NCI-H2107 treated with DMSO at 0.1 percent for 48 hours (cell line): ENCODE measurements at regions not wholly inside any gene's neighbourhood (a gene's known extent, or its start where the extent isn't known, plus 50 kb on each side); places are given as distances from the start of the nearest gene placed in this dataset.

Experiments used
- DNase-seq: peaks from one replicate; lab custom pipeline; 2025; ENCODE audit not compliant: unreplicated experiment; lab: John Stamatoyannopoulos, UW

DNA sequence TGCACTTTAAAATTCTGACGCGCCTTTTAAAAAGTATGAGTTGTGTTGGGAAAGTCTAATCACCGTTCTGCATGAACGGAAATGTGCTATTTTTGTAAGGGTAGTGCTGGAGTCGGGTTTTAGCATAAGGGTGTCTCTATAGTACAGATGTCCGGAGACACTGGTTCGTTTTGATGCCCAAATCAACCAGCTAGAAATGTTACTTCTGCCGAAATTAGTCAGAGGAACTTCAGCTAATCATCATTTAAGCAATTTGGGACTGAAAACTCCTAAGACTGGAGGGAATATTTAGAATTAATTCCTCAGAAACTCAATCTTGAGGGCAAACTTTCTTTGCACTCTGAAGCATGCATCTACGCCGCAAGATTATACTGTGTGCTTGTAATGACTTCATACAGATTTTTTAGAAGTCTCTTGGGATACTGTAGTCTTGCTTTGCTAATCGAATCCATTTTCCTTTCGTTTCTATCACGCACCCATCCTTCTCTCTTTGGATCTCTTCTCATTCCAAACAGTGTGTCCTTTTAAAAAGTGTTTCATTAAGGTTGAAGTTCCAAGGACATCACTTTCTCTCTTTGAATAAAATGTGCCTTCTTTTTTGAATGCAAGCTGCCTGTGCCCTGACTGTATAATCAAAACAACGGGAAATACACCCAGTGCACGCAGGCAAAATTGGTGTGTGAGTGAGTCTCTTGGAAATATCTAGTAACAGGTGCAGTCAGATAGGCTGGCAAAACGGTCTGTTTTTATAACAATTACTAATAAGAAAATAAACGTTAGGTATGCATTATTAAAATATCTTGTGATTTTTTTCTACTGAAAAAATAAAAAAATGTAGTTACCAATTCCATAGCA is 270.9 kb upstream of the TCF4 start:
- DNase-seq: no peak

DNA sequence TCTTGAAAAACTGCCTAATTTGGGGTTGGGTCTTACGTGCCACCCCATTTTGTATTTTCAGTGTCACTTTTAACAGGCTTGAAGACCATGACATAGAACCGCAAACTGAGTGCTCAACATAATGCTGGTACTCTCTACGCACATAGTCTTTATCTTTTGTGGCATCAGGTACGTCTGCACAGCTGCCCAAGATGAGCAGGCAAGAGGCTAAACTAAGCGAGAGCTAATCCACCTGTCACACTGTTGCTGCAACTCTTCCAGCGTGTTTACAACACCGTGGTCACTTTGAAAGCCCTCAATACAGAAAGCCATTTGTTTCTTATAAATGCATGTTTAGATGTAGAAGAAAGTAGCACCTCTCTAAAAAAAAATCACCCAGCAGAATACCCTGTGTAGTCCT is 270.0 kb upstream of the TCF4 start:
- no peak for DNase-seq

DNA sequence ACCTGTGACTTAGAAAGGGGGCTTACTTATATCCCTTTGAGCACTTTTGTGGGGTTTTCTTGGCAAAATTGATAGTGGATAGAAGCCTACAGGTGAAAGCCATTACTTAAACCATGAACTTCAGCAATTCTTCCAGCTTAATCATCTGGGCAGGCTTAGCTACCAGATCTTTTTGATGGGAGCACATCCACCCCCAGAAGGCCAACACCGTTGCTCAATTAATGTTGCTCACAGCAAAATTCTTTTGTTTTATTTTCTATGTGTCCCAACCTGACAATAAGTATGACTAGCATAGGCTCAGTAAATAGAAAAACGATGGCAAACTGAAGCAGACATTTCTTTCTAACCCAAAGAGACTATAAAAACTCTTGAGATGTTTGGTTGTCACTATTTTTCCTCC is 269.4 kb upstream of the TCF4 start:
- no peak for DNase-seq

DNA sequence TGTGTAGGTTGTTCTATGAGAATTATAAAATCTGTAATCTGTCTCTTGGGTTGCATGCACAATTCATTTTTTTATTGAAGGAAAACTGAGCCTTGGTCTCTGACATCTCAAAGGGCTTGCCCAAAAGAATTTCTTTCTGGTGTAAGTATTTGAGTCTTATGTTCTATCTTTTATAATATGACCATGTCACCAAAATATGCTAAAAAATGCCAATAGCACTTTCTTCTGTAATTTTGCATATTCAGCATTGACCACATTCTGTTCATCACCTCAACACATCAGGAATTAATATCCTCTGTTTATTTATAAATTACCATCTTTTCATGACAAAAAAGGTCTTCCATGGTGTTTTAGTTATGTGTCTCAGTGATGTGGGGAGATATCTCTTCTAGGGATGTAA is 268.7 kb upstream of the TCF4 start:
- no peak for DNase-seq

DNA sequence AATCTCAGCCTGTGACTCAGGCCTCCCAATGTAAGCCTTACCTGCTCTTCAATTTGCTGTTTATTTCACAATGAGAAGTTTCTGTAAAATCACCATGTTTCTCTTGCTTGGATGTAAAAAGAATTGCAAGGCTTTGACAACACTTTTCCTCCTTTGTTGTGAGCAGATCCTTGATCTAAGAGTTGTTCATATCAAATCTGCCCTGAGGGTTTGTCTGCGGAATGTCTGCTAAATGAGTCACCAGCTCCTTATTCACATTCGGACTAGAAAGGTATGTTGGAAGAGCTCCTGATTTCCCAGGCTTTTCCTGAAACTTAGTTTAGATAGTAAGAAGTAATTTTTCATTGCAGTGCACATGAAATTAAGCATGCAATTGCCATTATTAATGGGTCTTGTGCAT is 268.2 kb upstream of the TCF4 start:
- no peak for DNase-seq

DNA sequence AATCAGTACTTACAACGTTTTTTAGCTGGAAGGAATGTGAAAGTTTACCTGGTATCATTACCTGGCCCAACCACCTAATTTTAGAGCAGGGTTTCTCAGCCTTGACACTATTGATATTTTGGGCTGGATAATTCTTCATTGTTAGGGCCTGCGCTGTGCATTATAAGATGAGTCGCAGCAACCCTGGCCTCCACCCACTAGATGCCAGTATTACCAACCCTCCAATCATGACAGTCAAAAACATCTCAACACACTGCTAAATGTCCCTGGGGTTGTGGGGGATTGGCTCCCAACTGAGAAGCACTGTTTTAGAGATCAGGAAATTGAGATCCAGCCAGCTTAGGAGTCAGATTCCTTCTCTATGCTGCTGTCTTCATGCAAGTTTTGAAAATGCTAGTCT is 265.3 kb upstream of the TCF4 start:
- DNase-seq: no peak

DNA sequence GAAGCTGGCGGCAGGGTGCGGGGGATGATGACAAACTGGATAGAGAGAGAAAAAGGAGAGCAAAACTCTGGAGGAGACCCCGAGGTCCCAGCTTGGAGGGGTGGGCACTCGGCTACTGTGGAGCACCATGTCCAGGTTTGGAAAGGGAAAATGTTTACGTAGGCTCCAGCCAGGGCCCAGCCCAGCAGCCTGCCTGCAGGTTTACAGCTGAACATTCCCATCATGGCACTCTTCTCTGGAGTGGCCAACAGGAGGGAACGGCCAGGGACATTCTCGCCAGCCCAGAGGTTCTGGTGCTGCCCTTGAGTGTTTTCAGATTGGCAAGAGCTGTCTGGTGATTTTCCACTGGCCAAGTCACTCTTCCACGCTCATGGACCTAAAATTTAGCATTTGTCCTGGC is 262.9 kb upstream of the TCF4 start:
- no peak for DNase-seq

DNA sequence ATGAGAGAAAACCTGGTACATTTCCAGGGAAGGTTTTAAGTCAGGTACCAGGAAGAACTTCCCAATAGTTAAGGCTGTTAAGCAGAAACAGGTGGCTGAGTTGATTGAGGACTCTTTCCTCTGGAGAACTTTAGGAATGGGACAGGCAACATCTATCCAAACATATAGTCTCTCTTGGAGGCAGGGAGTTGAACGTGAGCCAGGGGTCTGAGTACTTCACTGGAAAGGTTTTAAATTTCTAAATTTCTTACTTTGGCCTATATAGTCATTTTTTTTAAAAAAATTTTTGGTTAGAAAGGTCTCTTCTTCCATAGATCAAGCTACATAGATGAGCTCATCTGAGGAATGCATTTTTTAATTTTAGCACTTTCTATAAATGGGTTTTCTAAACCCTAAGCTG is 261.4 kb upstream of the TCF4 start:
- DNase-seq: no peak

DNA sequence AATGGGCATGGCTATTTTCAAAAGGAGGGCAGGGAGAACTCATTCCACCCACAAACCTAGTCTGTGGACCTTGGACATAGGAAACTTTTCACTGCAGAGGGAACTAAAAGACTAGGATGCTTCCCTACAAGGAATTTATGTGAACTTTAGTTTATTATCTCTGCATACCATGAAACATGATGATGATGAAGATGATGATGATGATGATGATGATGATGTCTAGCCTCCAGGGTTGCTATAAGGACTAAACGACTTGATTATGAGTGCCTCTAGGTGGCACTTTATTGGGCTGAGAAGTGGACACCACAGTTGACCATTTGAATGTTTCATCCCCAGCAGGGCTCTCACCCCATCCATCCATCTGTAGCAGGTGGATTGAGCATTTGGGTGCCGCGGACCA is 260.0 kb upstream of the TCF4 start:
- DNase-seq: no peak

DNA sequence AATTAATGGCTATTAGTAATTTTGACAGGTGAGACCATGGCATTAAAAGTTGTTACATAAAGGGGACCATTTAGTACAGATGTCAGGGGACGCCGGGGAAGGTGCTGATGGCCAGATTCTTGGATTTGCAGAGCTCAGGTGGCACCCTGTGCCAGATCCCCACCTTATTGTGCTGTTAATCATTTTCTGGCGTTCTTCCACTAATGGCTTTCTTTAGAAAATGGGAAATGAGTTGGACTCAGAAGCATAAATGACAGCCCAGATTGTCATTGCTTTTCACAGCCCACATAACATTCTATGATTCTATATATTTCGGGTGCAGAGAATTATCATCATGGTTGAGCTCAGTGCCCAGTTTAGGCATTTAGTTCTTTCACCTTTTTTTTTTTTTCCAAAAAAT is 257.2 kb upstream of the TCF4 start:
- DNase-seq: no peak

DNA sequence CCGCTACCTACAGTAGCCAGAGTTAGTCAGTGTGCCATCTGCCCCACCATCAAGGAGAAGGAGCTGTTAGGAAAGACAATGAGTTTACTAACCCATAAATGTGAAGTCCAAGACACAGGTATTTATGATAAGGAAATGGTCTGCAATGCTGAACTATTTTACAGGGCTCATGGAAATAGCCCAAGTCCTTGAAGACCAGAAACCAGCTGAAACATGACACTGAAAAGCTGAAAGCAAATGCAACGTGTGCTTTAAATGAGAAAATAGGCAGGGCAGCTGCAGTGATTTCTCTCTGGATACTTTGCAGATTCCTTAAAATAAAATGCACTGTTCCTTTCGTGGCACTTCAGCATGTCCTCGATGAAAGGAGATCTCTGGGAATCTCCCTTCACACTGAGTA is 256.4 kb upstream of the TCF4 start:
- DNase-seq: no peak

DNA sequence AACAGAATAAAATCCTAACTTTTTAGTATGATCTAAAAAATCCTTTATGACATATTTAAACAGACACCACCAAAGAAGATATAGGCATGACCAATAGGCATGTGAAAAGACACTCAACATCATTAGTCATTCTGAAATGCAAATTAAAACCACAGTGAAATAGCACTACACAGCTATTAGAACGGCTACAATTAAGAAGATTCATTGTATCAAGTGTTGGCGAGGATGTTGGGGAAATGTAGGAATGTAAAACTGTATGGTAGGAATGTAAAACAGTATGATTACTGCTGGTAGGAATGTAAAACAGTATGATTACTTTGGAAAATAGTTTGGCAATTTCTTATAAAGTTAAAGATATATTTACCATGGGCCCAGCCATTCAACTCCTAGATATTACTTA is 253.3 kb upstream of the TCF4 start:
- DNase-seq: no peak

DNA sequence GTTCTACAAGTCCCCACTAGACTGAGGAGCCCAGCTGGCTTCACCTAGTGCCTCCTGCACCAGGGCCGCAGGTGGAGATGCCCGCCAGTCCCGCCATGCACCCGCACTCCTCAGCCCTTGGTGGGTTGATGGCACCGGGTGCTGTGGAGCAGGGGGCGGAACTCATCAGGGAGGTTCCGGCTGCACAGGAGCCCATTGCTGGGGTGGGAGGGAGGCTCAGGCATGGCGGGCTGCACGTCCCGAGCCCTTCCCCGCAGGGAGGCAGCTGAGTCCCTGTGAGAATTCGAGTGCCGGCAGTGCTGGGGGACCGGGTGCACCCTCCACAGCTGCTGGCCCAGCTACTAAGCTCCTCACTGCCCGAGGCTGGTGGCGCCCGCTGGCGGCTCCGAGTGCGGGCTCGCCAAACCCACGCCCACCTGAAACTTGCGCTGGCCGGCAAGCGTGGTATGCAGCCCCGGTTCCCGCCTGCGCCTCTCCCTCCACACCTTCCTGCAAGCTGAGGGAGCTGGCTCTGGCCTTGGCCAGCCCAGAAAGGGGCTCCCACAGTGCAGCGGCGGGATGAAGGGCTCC is 252.7 kb upstream of the TCF4 start:
- DNase-seq: no peak

DNA sequence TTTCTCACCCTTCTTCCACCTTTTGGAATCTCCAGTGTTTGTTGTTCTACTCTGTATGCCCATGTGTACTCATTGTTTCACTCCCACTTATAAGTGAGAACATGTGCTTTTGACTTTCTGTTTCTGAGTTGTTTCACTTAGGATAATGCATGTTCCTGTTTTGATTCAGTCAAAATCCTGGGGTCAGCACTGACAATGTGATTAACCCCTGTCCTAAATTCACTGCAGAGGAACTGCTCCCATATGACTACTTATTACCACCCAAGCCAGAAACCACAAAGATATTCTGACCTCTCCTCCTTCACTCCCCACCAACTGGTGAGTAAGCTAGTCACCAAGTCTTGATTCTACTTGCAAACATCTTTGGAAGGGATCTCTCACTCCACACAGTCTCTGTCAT is 251.4 kb upstream of the TCF4 start:
- no peak for DNase-seq

DNA sequence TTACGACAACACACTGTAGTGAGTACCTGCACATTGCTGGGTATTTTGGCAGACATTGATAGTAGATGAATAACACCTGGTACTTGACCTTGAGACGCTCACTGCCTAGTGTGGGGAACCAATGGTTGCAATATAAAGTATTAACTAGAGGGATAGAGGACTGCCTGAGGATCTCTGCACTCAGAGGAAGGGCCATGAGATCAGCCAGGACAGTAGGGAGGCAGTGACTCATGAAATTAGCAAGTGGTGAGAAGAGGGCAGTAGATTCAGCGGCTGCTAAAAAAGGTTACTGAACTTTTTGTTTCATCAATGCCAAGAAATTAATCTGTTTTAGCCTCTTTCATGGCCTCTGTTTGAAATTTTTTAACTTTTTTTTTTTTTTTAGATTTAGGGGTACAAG is 250.8 kb upstream of the TCF4 start:
- DNase-seq: no peak

DNA sequence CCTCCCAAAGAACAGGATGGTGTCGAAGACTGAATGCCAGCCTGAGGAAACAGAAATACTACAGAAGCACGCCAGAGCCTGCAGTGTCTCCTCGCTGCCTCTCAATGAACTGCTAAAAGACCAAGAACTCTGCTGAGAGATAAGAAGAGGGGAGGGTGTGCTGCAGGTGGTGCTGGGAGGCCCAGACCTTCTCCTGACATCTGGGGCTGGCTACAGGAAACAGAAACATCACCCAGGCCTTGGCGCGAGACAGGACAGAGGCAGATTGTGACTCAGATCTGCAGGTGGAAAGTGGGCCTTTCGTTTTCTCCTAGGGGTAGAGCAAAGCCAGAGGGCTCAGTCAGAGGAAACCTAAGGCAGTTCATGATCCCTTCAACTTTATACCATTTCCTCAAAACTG is 250.3 kb upstream of the TCF4 start:
- DNase-seq: no peak

DNA sequence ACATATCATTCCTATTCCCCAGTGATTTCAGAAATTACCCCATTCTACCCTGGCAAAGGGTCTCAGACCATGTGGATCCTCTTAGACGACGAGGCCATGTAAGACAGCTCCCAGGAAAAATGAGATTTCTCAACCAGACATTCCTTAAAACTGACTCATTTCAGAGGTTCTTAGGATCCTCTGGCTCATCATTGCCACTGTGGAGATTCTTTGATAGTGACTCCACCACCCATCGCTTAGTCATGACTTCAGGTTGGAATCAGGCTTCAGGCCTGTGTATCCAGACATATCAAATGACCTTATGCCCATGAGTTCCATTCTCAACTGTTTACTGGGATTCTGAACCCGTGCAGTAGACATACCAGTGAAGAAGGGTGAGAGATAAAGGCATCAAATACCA is 245.6 kb upstream of the TCF4 start:
- DNase-seq: no peak

DNA sequence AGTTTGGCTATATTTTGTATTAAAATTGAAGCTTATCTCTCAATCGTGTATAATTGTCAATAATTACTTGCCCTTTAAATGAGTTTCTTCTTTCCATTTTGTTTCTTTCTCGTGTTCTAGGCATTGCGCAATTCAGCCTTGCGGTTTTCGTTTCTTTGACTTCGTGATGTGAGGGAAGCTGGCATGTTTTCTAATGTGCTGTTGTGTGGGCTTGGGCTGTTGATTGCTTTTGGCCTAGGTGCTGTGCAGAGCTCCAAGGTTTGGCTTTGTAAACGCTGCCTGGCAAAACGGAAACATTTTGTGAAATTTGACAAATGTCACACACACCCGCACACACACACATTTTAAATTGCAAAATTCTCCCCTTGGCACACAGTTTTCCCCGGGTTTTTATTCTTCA is 242.6 kb upstream of the TCF4 start:
- DNase-seq: no peak

DNA sequence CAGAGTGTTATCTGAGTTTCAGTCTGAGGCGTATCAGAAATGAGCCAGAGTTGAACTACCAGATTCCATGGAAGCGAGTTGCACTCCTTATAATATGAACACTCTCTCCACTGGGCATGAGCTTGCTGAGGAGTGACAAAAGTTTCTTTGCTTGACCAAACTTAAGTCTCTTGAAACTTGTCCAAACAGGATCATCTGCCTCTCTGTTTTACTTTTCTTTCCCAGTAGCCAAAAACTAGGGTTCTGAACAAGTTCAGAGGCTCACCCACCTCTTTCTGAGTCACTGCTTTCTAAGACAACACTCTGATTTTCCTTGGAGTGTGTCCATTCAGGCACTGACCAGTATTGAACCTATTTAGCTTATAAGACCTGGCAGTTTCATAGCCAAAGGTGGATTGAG is 233.2 kb upstream of the TCF4 start:
- DNase-seq: no peak

DNA sequence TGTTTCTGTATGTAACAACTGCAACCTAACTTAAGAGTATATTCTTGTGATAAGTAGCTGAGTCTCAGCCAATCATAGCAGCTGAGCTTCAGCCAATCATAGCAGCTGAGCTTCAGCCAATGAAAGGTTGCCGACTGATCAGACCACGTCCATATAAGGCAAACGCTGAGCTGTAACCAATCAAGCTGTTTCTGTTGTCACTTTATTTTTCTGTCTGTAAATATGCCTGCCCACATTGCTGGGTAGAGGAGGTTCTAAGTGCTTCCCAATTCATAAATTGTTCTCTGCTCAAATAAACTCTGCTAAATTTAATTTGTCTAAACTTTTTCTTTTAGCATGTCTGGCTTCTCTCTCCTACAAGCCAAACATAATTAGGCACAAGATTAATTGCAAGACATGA is 231.5 kb upstream of the TCF4 start:
- DNase-seq: no peak

DNA sequence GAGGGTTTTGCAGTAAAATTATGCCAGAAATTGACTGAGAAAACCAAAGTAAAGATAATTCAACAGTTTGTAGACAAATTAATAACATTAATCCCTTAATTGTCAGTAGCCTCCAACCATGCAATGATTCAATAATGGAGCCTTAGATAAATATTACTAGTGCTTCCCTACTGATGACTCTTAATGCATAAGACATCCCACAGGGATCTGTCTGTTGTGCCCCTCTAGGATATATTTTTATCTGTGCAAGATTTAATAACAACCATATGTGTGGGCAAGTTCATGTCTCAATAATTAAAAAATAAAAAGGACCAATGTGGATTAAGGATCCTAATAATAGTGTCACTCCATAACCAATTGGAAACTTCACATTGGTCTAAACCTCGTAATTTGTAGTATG is 230.3 kb upstream of the TCF4 start:
- no peak for DNase-seq

DNA sequence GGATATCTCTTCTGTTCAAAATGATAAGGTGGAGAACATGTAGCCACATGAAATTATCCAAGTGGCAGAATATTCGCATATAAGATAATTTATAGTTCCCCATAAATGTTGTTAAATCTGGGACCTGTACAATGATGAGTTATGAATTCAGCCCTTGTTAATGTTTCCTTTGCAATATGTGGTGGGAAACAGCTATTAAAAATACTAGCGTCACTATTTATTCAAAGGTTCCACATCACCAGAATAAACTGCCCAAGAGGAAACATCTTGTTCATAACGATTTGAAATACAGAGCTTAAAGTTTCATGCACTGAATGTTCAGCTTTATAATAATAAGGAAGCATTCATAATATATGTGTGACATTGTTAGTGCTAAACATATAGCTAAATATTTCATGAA is 223.9 kb upstream of the TCF4 start:
- DNase-seq: no peak

DNA sequence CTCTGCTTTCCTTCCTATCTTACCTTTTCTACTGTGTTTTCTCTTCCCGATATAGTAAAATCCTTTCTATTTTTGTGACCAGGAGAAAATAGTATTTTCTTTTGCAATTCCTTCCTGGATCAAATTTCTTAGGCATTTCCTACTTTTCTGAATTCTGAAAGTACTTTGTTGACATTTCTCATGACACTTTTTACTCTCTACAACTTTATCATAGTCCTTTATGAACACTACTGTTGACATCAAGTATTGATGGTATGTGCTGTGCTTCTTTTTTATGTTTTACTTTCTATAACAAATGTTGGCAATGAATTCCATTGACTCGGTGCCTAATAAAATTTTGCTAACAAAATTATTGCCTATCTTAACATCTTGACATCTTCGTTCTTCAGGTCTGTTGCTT is 217.7 kb upstream of the TCF4 start:
- DNase-seq: no peak
